HG02759 (cell line): ENCODE measurements at regions not wholly inside any gene's neighbourhood (a gene's known extent, or its start where the extent isn't known, plus 50 kb on each side); places are given as distances from the start of the nearest gene placed in this dataset.
"Not testable (repeated sequence)": the region's sequence is repeated elsewhere in the genome, so short reads cannot be mapped to it uniquely, and the experiment has no call there.

Experiments used
- ATAC-seq: cut with Tn5 transposase; IDR thresholded peaks from one replicate; pipeline ENCODE4 v1.9.1; 2021; ENCODE audit warnings: mild to moderate bottlenecking, moderate library complexity; ENCODE audit not compliant: unreplicated experiment

DNA sequence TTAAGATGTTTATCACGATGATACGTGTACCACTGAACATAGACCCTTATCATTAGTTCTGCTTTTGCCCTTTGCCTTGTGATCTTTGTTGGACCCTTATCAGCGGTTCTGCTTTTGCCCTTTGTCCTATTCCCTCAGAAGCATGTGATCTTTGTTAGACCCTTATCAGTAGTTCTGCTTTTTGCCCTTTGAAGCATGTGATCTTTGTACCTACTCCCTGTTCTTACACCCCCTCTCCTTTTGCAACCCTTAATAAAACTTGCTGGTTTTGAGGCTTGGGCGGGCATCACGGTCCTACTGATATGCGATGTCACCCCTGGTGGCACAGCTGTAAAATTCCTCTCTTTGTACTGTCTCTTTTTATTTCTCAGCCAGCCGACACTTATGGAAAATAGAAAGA, 117.0 kb downstream of the SDHAF3 start:
- ATAC-seq: not testable (repeated sequence)

- no peak for ATAC-seq
Observed at GRCh38 chr7:97246317-97246716, 128.8 kb downstream of the SDHAF3 start.

DNA sequence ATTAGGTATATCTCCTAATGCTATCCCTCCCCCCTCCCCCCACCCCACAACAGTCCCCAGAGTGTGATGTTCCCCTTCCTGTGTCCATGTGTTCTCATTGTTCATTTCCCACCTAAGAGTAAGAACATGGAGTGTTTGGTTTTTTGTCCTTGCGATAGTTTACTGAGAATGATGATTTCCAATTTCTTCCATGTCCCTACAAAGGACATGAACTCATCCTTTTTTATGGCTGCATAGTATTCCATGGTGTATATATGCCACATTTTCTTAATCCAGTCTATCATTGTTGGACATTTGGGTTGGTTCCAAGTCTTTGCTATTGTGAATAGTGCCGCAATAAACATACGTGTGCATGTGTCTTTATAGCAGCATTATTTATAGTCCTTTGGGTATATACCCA, 140.7 kb downstream of the SDHAF3 start:
- ATAC-seq: not testable (repeated sequence)

DNA sequence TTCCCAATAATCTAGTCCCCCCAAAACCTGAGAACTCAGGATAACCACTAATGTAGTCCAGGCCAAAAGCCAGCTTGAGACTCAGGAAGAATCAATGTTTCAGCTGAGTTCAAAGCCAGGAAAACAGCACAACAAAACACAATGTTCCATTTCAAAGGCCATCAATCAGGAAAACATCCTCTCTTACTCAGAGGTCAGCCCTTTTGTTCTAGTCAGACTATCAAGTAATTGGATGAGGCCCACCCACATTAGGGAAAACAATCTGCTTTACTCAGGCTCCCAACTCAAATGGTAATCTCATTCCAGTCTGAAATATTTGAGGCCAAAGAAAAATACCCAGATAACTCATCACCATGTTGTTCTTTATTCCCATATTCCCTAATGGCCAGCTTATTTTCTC, 152.2 kb downstream of the SDHAF3 start:
- ATAC-seq: no peak

- no peak for ATAC-seq
Observed at GRCh38 chr7:97270280-97270679, 152.8 kb downstream of the SDHAF3 start.

DNA sequence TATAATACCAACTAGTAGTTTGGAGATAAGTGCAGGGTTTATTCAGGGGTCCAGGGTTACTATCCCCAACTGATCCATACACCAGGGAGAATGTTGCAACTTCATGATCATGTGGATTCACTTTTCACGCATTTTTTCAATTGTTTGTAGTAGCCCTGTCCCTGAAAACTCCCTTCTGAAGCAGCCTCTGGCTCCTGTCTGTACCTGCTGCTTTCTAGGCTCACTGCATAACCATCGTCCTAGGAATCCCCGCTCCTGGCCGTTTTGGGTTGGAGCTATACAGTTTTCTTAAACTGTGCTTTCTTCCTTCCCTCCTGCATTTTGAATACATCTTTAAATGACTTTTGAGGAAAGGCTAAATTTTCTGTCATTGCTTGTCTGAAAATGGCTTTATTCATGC, 154.1 kb downstream of the SDHAF3 start:
- ATAC-seq: no peak

GRCh38 chr7:97272237-97272975, 154.9 kb downstream of the SDHAF3 start:
- no peak for ATAC-seq

GRCh38 chr7:97275475-97275874, 158.0 kb downstream of the SDHAF3 start:
- no peak for ATAC-seq

DNA sequence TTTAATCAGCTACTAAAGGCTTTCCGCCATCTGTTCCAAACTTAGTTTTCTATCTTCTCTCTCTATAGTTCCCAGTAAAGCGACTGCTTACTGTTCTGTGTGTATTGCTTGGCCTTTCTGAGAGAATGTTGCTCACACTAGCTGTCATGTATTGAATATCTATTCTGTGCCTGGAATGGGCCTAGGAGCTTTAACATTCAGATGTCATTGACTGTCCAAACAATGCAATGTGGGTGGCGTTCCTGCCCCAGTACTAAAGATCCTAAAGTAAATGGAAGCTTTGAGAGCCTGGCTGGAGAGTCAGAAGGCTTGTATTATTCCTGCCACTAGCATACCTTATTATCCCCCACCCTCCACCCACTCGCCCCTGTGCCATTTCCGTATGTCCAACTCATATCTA, 163.5 kb downstream of the SDHAF3 start:
- no peak for ATAC-seq

DNA sequence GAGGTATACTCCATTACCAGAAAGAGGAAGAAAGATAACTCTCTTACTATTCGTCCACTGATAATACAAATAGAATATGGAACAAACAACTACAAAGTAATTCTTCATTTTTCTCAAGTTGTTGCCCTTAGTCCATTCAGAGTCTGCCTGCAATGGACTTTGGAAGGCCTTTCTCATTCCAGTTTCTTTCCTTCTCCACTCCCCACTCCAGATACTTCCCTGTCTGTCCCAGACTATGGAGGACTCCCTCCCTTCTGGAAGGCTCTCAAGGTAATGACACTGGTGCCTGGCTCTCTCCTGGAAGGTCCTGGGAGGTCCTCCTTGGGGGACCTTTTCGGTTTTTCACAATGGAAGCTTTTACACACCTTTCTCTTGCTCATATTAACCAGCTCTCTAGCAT, 167.8 kb downstream of the SDHAF3 start:
- no peak for ATAC-seq

DNA sequence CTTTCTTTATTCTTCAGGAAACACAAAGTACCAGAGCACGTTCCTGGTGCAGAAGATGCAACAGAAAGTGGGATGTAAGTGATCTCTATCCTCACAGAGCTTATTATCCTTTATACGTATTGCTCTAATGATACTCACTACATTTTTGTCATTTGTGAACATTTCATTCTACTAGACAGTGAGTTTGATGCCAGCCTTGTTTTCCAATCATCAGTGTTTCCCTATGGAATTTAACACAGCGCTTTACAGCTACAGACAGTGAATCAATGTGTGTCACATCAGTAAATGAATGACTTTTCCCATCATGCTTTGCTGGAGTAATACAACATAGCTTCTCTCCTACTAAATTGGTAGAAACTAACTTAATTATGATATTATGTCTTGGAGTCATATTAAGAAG, 175.5 kb downstream of the SDHAF3 start:
- ATAC-seq: no peak

DNA sequence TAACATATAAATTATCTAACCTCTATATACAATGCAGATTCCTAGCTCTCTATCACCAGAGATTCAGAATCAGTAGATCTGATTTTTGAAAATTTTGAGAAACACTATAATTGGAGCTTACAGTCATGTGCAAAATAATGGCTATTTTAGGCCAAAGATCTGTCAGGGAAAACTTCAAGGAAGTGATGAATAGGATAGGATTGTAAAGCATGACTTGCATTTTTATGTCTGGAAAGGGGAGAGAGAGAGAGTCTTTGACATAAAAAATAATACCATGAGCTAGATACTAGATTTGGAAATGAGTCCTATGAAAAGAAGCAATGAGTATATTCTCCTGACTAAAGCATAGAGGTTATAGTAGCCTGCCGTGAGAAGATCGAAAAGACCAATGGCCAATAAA, 181.1 kb downstream of the SDHAF3 start:
- no peak for ATAC-seq

- ATAC-seq: no peak
Observed at GRCh38 chr7:97305589-97305988, 188.1 kb downstream of the SDHAF3 start.

DNA sequence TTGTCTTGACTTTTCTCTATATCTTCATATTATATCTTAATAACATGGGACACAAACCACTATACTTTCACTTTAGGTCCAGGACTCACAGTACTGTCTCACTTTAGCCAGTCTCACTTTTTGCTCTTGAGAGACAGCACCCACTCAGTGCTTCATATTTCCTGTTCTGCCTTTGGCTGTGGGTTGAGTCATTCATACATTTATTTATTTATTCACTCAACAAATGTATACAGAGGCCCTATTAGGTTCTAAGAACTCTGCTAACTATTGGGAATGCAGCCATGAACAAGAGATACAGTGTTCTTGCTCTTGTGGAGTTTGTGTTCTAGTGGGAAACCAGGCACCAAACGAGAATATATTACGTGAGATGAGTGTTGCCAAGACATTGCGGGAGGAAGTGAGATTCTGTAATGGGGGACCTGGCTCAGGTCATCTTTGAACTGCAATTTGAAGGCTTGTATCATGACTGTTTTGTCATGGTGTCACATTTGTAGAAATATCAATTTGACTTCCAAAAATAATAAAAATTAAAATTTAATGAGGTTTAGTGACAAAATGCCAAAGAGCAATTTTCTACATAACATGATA, 190.1 kb downstream of the SDHAF3 start:
- ATAC-seq: no peak

GRCh38 chr7:97313900-97314299, 196.4 kb downstream of the SDHAF3 start:
- no peak for ATAC-seq

DNA sequence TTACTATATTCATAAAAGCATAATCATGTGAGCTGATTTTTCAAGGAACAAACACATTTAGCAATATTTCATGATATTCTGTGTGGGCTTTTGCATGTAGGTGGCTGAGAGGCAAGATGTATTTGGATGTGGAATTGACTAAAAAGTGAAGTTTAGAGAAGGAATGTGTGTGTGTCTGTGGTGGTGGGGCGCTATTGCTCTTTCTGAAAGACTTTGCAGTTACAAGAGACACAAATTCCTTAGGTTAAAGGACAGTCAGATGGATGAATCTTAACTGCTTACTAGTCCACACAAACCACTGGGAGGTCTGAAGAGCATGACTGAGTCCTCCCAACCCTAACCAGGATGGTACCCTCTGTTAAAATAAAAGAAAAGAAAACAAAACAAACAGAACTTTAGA, 200.1 kb downstream of the SDHAF3 start:
- no peak for ATAC-seq

GRCh38 chr7:97329871-97330270, 212.4 kb downstream of the SDHAF3 start:
- ATAC-seq: not testable (repeated sequence)

GRCh38 chr7:97337849-97338248, 220.4 kb downstream of the SDHAF3 start:
- ATAC-seq: no peak

GRCh38 chr7:97342512-97342911, 225.0 kb downstream of the SDHAF3 start:
- no peak for ATAC-seq

GRCh38 chr7:97346349-97346748, 228.9 kb downstream of the SDHAF3 start:
- ATAC-seq: no peak

DNA sequence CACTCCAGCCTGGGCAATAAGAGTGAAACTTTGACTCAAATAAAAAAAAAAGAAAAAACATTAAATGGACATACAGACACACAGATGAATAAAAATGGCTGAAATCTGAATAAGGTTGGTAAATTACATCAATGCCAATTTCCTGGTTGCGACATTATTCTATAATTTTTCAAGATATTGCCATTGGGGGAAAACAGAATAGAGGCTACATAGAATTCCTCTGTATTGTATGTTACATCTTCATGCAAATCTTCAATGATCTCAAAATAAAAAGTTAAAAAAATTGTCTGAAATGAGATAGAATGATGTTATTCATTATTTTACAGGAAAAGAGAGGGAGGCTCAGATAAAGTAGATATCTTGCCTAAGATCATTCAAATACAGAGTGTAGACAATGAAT, 234.0 kb downstream of the SDHAF3 start:
- ATAC-seq: no peak

GRCh38 chr7:97357459-97357858, 240.0 kb downstream of the SDHAF3 start:
- no peak for ATAC-seq

DNA sequence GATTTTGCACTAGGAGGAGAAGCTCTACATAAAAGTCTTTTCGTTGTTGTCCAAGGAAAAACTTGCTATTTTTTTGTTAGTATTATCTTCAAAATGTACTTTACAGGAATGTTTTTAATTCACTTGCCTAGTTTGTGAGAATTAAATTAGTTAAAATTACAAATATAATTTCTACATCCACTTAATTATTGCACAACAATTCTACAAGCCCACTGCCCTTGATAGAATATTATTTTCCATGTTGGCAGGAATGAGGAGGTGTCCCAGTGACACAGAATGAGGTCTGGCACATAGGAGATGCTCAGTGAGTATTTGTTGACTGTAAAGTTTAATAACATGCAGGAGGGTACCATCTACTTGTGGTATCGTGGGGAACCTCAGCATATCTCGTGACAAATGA, 255.4 kb downstream of the SDHAF3 start:
- no peak for ATAC-seq
